ENCODE measurements at regions not wholly inside any gene's neighbourhood (a gene's known extent, or its start where the extent isn't known, plus 50 kb on each side); places are given as distances from the start of the nearest gene placed in this dataset.

GRCh38 chr14:55516776-55517175, 63.2 kb upstream of the KTN1 start:
- TF ChIP-seq BHLHE40 (IDR thresholded peaks at IDR 0.05; ENCODE audit: low read depth, low read length) (no peak), MAFK (IDR thresholded peaks at IDR 0.05; ENCODE audit: low read depth, low read length) (no peak), USF2 (IDR thresholded peaks at IDR 0.05; ENCODE audit: low read depth, low read length) (no peak), POLR2A (IDR thresholded peaks at IDR 0.05; ENCODE audit: low read depth, low read length) (no peak), RFX5 (IDR thresholded peaks at IDR 0.05; ENCODE audit: low read depth, low read length) (no peak), NFE2L2 (IDR thresholded peaks at IDR 0.05; ENCODE audit: low read depth, low read length) (no peak), RAD21 (IDR thresholded peaks at IDR 0.05; ENCODE audit: low read length) (no peak), ELK1 (IDR thresholded peaks at IDR 0.05; ENCODE audit: borderline replicate concordance, low read depth, low read length) (no peak)

More at GRCh38 chr14:55516776-55517175, 63.2 kb upstream of the KTN1 start:
- in situ Hi-C loops (cut with MboI; ENCODE audit: low sequenced_read_pairs) = no loop called here
- no peak overlapping the region for H2BK5ac ChIP-seq (ENCODE audit: low read depth, low read length, poor library complexity, severe bottlenecking)
- no peaks in the 10 kb centered on the region for H3K79me1 ChIP-seq (ENCODE audit: low read depth in 1 of 2, low read length in 2 of 2)
- H4K20me1 ChIP-seq (ENCODE audit: insufficient read depth, low read length) = peaks cover 4% of the 10 kb centered on the region; the same call in 1 of the 2 replicates
- peaks cover 2% of the 10 kb centered on the region; the same call in 1 of the 2 replicates for H3K27me3 ChIP-seq (ENCODE audit: control insufficient read depth, insufficient read depth, low read length)
- dilution Hi-C loops (cut with HindIII; ENCODE audit: low sequenced_read_pairs, unreplicated experiment) = no loop called here
- ChIA-PET CTCF (no interaction called here), POLR2A (ENCODE audit: unreplicated experiment) (no interaction called here)
- no peak overlapping the region for H3K23ac ChIP-seq (ENCODE audit: low read depth, low read length)
- no peak for ATAC-seq (ENCODE audit: low read depth)
- no peak overlapping the region for H2AFZ ChIP-seq (replicated peaks; ENCODE audit: low read length, poor library complexity)
- H2BK20ac ChIP-seq (ENCODE audit: low read depth, low read length) = no peak overlapping the region
- H4K91ac ChIP-seq (ENCODE audit: insufficient read depth, low read depth, low read length) = no peak overlapping the region
- no peak for DNase-seq
- H2AK5ac ChIP-seq (ENCODE audit: low read depth, low read length) = no peak overlapping the region
- no peak overlapping the region for H2AK9ac ChIP-seq (replicated peaks; ENCODE audit: low read depth, low read length, poor library complexity)
- H3K36me3 ChIP-seq (ENCODE audit: control insufficient read depth, insufficient read depth, low read length) = no peaks in the 10 kb centered on the region
- H3K4me3 ChIP-seq (ENCODE audit: insufficient read depth, low read depth, low read length) = no peak overlapping the region
- H3K4me2 ChIP-seq (ENCODE audit: low read depth, low read length) = no peak overlapping the region
- H3K9me1 ChIP-seq (ENCODE audit: insufficient read depth, low read length) = peaks cover 4% of the 10 kb centered on the region; the same call in 1 of the 2 replicates
- H4K5ac ChIP-seq (ENCODE audit: low read depth, low read length) = no peak overlapping the region
- peaks cover 5% of the 10 kb centered on the region; the same call in 1 of the 2 replicates for H3K9me3 ChIP-seq (ENCODE audit: control insufficient read depth, insufficient read depth, low read length)
- H3K18ac ChIP-seq (ENCODE audit: low read depth, low read length) = no peak overlapping the region
- intact Hi-C loops (cut with micrococcal nuclease) = no loop called here
- no CpG with 5 or more reads among the region's 4 CpGs for WGBS, 2 experiments (ENCODE audit: extremely low coverage in 2 of 2, insufficient read length in 1 of 2)
- no peak overlapping the region for H3K27ac ChIP-seq (ENCODE audit: insufficient read depth, low read length)
- BruUV-seq (replicated peaks) = no TSS peak
- no peak overlapping the region for H4K8ac ChIP-seq (ENCODE audit: low read depth in 2 of 2, low read length in 2 of 2)
- H2BK15ac ChIP-seq (ENCODE audit: low read depth, low read length) = no peak overlapping the region; the same call in 2 of the 3 replicates
- H3K56ac ChIP-seq (ENCODE audit: extremely low read depth, insufficient read depth, low read length) = no peak overlapping the region
- no peak overlapping the region for H3K14ac ChIP-seq (replicated peaks; ENCODE audit: low read depth, low read length)
- H3K4me1 ChIP-seq (ENCODE audit: control insufficient read depth, insufficient read depth, low read length) = peaks cover 3% of the 10 kb centered on the region
- no peak overlapping the region for H2BK120ac ChIP-seq (ENCODE audit: low read depth, low read length)
- H3K9ac ChIP-seq (ENCODE audit: low read depth, low read length) = no peak overlapping the region
- H3K4ac ChIP-seq (ENCODE audit: low read depth, low read length) = no peak overlapping the region
